A549 (cell line): ENCODE measurements at regions not wholly inside any gene's neighbourhood (a gene's known extent, or its start where the extent isn't known, plus 50 kb on each side); places are given as distances from the start of the nearest gene placed in this dataset.

Source experiments
- CTCF ChIP-seq: fragments of >200 bp; sonication (Bioruptor Twin); formaldehyde crosslinking; IDR thresholded peaks from 3 replicates; pipeline ENCODE4 v1.5.1; 2016
- TFCP2L1 ChIP-seq: fragments of 250-450 bp; sonication (Bioruptor Pico); IDR thresholded peaks from 2 replicates; pipeline ENCODE4 v1.5.0; 2021; ENCODE audit warnings: mild to moderate bottlenecking

- TF ChIP-seq CTCF = no peak
- TF ChIP-seq TFCP2L1 (CRISPR knock-in tag) = no peak
Measured at GRCh38 chr15:66940368-66940767, 125.0 kb upstream of the SMAD3 start.
